Right cardiac atrium (tissue), 5 donors: ENCODE measurements at regions not wholly inside any gene's neighbourhood (a gene's known extent, or its start where the extent isn't known, plus 50 kb on each side); places are given as distances from the start of the nearest gene placed in this dataset.

ENCODE experiments used
- ATAC-seq, 2 donors: fragments of 200-7000 bp; cut with Tn5 transposase; one replicate each; pipeline versions ENCODE4 v1.8.0 to v1.9.1; 2020; ENCODE audit warnings: moderate library complexity in 2 of 2, mild to moderate bottlenecking in 1 of 2
- DNase-seq, 3 donors: peaks; one replicate each; pipeline ENCODE4 v3.0.0-alpha.2; 2020
- H3K27ac ChIP-seq: one replicate; pipeline ENCODE4 v1.5.1; 2013; ENCODE audit warnings: mild to moderate bottlenecking, low read length, control low read depth, moderate library complexity
- H3K27me3 ChIP-seq: one replicate; pipeline ENCODE4 v1.6.1; 2013; ENCODE audit not compliant: control insufficient read depth, insufficient read depth
- H3K4me1 ChIP-seq: one replicate; pipeline ENCODE4 v1.6.1; 2013; ENCODE audit warnings: low read length; ENCODE audit not compliant: control insufficient read depth, insufficient read depth
- H3K4me3 ChIP-seq: one replicate; pipeline ENCODE4 v1.5.1; 2013; ENCODE audit warnings: low read length, control low read depth
- H3K9me3 ChIP-seq: one replicate; pipeline ENCODE4 v1.6.1; 2013; ENCODE audit warnings: low read length; ENCODE audit not compliant: control insufficient read depth
- WGBS: extraction: QIAGEN DNeasy Blood & Tissue Kit; methylation state at CpG from one replicate; pipeline ENCODE4 v1.1.7; 2013; 5-methylcytosine and 5-hydroxymethylcytosine counted together
- intact Hi-C, 4 donors: fragments of 100-400 bp; cut with DNase I; formaldehyde crosslinking; loops; one replicate each; pipeline versions ENCODE4 v1.11.0 to v1.14.0; 2022 to 2023
- donor health status: healthy with polysubstance abuse.
- donor health status: DM: no; HTN: yes; CAD: no.
- donor health status: DM: no; HTN: no; CAD: no.
- donor health status: DM: no; HTN: yes; CAD: no; lungs with severe emphysema.
- donor health status: DM: yes; HTN: yes; CAD: no.

GRCh38 chr21:28374881-28375280 lies 617.8 kb downstream of the LTN1 start:
- H3K27ac ChIP-seq: no peak overlapping the region
- 96% methylated on average over 1 of the region's 1 CpG for WGBS
- H3K4me3 ChIP-seq: no peak overlapping the region
- no peaks in the 10 kb centered on the region for H3K27me3 ChIP-seq
- DNase-seq (no peak), ATAC-seq (no peak)
- H3K4me1 ChIP-seq: no peaks in the 10 kb centered on the region
- intact Hi-C loops: no loop called here
- H3K9me3 ChIP-seq: no peaks in the 10 kb centered on the region

- no peaks in the 10 kb centered on the region for H3K27me3 ChIP-seq
- H3K4me1 ChIP-seq: no peaks in the 10 kb centered on the region
- DNase-seq: no peak
- H3K4me3 ChIP-seq: no peak overlapping the region
- H3K9me3 ChIP-seq: no peaks in the 10 kb centered on the region
- no peak for ATAC-seq
- H3K27ac ChIP-seq: no peak overlapping the region
- WGBS: 93% methylated on average over 4 of the region's 4 CpGs
- intact Hi-C loops: no loop called here
These were observed 621.0 kb downstream of the LTN1 start for GRCh38 chr21:28371713-28372112.

- intact Hi-C loops: no loop called here
- ATAC-seq: no peak
- no peak overlapping the region for H3K27ac ChIP-seq
- no peak for DNase-seq
- H3K27me3 ChIP-seq: no peaks in the 10 kb centered on the region
- no peaks in the 10 kb centered on the region for H3K4me1 ChIP-seq
- no peaks in the 10 kb centered on the region for H3K9me3 ChIP-seq
- H3K4me3 ChIP-seq: no peak overlapping the region
These were observed 633.4 kb downstream of the LTN1 start for GRCh38 chr21:28359300-28359699.

- no peak for ATAC-seq
- intact Hi-C loops: no loop called here
These were observed 634.0 kb downstream of the LTN1 start for GRCh38 chr21:28358702-28359101.

GRCh38 chr21:28358170-28358569 lies 634.5 kb downstream of the LTN1 start:
- ATAC-seq: no peak
- no peak for DNase-seq
- Histone ChIP-seq H3K9me3 (no peaks in the 10 kb centered on the region), H3K27me3 (no peaks in the 10 kb centered on the region), H3K4me3 (no peak overlapping the region), H3K27ac (no peak overlapping the region), H3K4me1 (no peaks in the 10 kb centered on the region)
- intact Hi-C loops: no loop called here
- 89% methylated on average over 1 of the region's 1 CpG for WGBS

More at GRCh38 chr21:28358702-28359101, 634.0 kb downstream of the LTN1 start:
- no peak for DNase-seq
- no peak overlapping the region for H3K4me3 ChIP-seq
- H3K9me3 ChIP-seq: no peaks in the 10 kb centered on the region
- no peaks in the 10 kb centered on the region for H3K27me3 ChIP-seq
- 89% methylated on average over 4 of the region's 4 CpGs for WGBS
- no peak overlapping the region for H3K27ac ChIP-seq
- H3K4me1 ChIP-seq: no peaks in the 10 kb centered on the region

GRCh38 chr21:28357743-28358142 lies 634.9 kb downstream of the LTN1 start:
- no peaks in the 10 kb centered on the region for H3K4me1 ChIP-seq

GRCh38 chr21:28356422-28356821 lies 636.3 kb downstream of the LTN1 start:
- intact Hi-C loops: no loop called here
- 96% methylated on average over 2 of the region's 2 CpGs for WGBS
- H3K9me3 ChIP-seq: no peaks in the 10 kb centered on the region
- ATAC-seq: no peak
- no peaks in the 10 kb centered on the region for H3K4me1 ChIP-seq
- H3K4me3 ChIP-seq: no peak overlapping the region
- no peak for DNase-seq
- no peak overlapping the region for H3K27ac ChIP-seq
- no peaks in the 10 kb centered on the region for H3K27me3 ChIP-seq

More at GRCh38 chr21:28357743-28358142, 634.9 kb downstream of the LTN1 start:
- Histone ChIP-seq H3K27me3 (no peaks in the 10 kb centered on the region), H3K4me3 (no peak overlapping the region), H3K27ac (no peak overlapping the region), H3K9me3 (no peaks in the 10 kb centered on the region)
- ATAC-seq: no peak
- DNase-seq: no peak
- WGBS: 96% methylated on average over 3 of the region's 3 CpGs
- intact Hi-C loops: no loop called here

- DNase-seq (no peak), ATAC-seq (no peak)
- Histone ChIP-seq H3K4me1 (peaks cover 1% of the 10 kb centered on the region), H3K27me3 (no peaks in the 10 kb centered on the region), H3K4me3 (no peak overlapping the region), H3K9me3 (no peaks in the 10 kb centered on the region), H3K27ac (no peak overlapping the region)
- intact Hi-C loops: loop anchor here in 1 of 4 donors (10.0 kb wide), 1 partner anchor 1491 kb away; no protein-coding TSS in a partner anchor
- WGBS: 76% methylated on average over 2 of the region's 2 CpGs
These were observed 646.7 kb downstream of the LTN1 start for GRCh38 chr21:28345934-28346333.

- 72% methylated on average over 1 of the region's 1 CpG for WGBS
- no peaks in the 10 kb centered on the region for H3K27me3 ChIP-seq
- no peak overlapping the region for H3K4me3 ChIP-seq
- ATAC-seq (no peak), DNase-seq (no peak)
- no peaks in the 10 kb centered on the region for H3K9me3 ChIP-seq
- H3K4me1 ChIP-seq: peaks cover 1% of the 10 kb centered on the region
- no peak overlapping the region for H3K27ac ChIP-seq
- intact Hi-C loops: loop anchor here in 1 of 4 donors (10.0 kb wide), 1 partner anchor 1490 kb away; no protein-coding TSS in a partner anchor
These were observed 647.7 kb downstream of the LTN1 start for GRCh38 chr21:28344985-28345384.

GRCh38 chr21:28342212-28342810 lies 650.4 kb downstream of the LTN1 start:
- H3K27ac ChIP-seq: no peak overlapping the region
- no peaks in the 10 kb centered on the region for H3K27me3 ChIP-seq
- H3K4me1 ChIP-seq: peaks cover 1% of the 10 kb centered on the region
- intact Hi-C loops: loop anchor here in 1 of 4 donors (10.0 kb wide), 1 partner anchor 1488 kb away; no protein-coding TSS in a partner anchor
- 95% methylated on average over 2 of the region's 2 CpGs for whole genome bisulfite sequencing
- H3K4me3 ChIP-seq: no peak overlapping the region
- DNase-seq (no peak), ATAC-seq (no peak)
- H3K9me3 ChIP-seq: no peaks in the 10 kb centered on the region

GRCh38 chr21:28339403-28339802 lies 653.3 kb downstream of the LTN1 start:
- H3K27me3 ChIP-seq: no peaks in the 10 kb centered on the region
- intact Hi-C loops: loop anchor here in 3 of 4 donors (5.0 to 10.0 kb wide), 8 partner anchors 265 to 1495 kb away; partner anchors contain the start of gene ADAMTS1 (in 2 of the 3)
- DNase-seq (no peak), ATAC-seq (peak in 1 of 2 donors; percentile 61)
- no peaks in the 10 kb centered on the region for H3K9me3 ChIP-seq
- H3K4me1 ChIP-seq: peaks cover 2% of the 10 kb centered on the region
- 66% methylated on average over 3 of the region's 3 CpGs for WGBS
- no peak overlapping the region for H3K4me3 ChIP-seq
- peak overlapping the region; percentile 13 for H3K27ac ChIP-seq
